GM10266 (cell line): ENCODE measurements at regions not wholly inside any gene's neighbourhood (a gene's known extent, or its start where the extent isn't known, plus 50 kb on each side); places are given as distances from the start of the nearest gene placed in this dataset.

Source experiments
- DNase-seq: peaks from one replicate; pipeline ENCODE4 v3.0.0; 2012; ENCODE audit errors: extremely low spot score
- TF ChIP-seq, protein P1 (sequence below): IDR thresholded peaks from 2 replicates; pipeline ENCODE4 v1.5.1; 2012; ENCODE audit warnings: mild to moderate bottlenecking, low read depth; ENCODE audit not compliant: control insufficient read depth, insufficient read depth; ENCODE audit errors: missing control alignments

DNA sequence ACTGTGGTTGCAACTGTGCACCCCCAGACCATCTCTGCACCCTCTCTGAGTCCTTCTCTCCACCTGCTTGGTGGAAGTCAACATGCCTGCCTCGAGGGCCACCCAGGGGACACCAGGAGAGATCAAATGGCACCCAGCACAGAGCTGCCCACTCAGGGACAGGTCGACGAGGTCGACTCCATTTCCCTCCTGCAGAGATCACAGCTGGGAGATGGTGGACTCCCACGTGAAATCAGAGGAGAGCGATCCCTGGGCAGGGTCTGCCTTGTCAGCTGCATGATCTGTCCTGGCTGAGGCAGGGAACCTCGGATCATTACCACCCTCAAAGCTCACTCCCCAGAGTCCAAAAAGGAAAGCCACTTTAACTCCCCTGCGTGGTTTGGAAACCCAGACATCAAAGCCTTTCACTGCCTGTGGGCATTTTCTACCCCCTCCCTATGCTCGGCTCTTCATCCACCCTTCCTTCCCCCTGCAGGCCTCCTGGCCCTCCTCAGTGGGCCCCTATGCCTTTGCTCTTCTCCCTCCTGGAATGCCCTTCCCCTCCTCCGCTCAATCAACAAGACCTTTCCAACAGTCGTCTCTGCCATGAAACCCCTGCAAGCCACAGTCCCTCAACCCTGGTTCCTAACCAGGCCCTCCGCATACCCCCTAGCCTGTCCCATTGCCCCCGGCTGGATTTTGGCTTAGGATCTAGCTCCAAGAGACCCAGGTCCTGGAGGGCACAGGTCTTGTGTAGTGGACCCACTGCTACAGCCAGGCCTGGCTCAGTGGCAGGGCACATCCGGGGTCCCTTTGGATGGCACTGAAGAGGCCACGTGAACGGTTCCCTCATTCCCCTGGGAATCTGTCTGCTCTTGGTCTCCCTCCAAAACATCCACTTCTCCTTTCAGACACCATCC, 103.8 kb upstream of the RPL38 start:
- DNase-seq: no peak

DNA sequence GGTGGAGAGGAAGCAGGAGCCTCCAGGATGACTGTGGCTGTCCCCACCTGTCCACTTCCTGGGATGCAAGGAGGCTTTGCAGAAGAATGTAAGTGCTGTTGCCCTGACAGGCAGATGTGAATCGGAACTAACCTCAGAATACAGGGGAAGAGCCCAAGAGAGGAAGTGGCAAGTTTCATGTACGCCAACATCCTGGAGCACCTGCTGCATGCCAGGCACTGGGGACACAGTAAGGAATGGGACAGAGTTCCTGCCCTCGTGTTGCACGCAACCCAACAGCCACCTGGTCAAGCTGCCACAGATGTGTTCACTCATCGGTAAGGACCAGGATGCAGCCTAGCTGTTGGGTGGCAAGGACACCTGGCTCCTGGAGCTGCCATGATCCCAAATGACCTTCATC, 98.6 kb upstream of the RPL38 start:
- TF ChIP-seq, protein P1, sequence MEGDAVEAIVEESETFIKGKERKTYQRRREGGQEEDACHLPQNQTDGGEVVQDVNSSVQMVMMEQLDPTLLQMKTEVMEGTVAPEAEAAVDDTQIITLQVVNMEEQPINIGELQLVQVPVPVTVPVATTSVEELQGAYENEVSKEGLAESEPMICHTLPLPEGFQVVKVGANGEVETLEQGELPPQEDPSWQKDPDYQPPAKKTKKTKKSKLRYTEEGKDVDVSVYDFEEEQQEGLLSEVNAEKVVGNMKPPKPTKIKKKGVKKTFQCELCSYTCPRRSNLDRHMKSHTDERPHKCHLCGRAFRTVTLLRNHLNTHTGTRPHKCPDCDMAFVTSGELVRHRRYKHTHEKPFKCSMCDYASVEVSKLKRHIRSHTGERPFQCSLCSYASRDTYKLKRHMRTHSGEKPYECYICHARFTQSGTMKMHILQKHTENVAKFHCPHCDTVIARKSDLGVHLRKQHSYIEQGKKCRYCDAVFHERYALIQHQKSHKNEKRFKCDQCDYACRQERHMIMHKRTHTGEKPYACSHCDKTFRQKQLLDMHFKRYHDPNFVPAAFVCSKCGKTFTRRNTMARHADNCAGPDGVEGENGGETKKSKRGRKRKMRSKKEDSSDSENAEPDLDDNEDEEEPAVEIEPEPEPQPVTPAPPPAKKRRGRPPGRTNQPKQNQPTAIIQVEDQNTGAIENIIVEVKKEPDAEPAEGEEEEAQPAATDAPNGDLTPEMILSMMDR: no peak
- no peak for DNase-seq

More for the DNA sequence above, 103.8 kb upstream of the RPL38 start:
- TF ChIP-seq, protein P1: no peak

DNA sequence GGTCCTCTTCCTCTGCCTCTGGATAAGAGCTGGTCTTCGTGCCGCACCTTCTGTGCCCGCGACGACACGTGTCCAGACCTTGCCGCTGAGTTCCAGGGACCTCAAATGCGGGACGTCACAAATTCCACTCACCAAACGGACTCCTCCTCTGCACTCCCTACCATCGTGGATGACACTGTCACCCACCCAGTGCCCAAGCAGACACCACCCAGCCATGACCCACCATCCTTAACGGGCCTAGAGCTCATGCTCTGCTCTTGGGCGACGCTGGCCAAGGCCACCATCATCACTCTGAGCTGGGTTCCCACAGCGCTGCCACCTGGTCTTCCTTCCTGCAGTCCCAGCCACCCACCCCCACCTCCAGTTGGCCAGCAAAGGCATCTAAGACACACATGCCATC, 96.4 kb upstream of the RPL38 start:
- DNase-seq: no peak
- TF ChIP-seq, protein P1: no peak

DNA sequence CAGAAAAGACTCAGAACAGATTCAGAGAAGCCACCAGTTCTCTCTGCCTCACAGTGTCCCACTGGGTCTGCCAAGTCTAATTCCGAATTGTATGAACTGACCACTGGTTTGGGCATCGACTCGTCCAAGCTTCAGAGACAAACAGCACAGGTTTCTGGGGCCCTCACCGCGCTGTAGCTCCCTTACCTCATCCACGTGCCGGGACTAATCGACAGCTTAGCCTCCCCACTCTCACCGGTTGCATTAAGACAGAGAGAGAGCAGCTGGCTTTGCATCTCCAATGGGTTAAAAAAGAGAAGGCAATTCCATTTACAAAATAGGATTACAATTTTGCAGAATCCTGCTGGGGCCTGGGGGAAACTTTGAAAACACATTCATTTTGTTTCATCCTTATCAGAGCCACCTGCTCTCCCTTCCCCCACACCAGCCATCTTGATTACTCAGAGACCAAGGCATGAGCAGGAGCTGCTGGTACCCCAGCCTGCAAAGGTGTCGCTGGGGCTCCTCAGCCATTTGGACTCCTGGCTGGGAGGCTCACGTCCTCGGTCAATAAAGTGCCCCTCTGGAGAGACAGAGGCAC, 95.3 kb upstream of the RPL38 start:
- DNase-seq: no peak
- TF ChIP-seq, protein P1: no peak

DNA sequence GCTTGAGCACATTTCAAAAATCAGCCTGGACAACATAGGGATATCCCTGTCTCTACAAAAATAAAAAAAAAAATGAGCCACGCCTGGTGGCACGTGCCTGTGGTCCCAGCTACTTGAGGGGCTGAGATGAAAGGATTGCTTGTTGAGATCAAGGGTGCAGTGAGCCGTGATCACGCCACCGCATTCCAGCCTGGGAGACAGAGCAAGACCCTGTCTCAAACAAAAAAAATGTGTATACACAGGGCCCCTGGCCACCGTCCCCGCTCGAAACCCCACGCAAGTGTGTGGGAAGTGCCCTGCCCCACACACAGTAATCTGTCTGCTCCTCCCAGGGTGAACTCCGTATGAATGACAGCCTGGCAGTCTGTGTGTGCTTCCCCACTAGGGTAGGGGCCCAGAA, 93.0 kb upstream of the RPL38 start:
- DNase-seq: no peak
- TF ChIP-seq, protein P1: no peak

DNA sequence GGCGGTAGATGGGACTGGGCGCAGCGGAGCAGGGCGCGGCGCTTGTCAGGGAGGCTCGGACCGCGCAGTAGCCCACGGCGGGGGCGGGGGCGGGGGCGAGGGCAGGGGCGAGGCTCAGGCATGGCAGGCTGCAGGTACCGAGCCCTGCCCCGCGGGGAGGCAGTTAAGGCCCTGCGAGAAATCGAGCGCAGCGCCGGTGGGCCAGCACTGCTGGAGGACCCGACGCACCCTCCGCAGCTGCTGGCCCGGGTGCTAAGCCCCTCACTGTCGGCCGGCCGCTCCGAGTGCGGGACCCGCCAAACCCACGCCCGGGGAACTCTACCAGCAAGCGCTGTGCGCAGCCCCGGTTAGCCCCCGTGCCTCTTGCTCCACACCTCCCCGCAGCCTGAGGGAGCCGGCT, 90.2 kb upstream of the RPL38 start:
- TF ChIP-seq, protein P1: no peak
- no peak for DNase-seq

DNA sequence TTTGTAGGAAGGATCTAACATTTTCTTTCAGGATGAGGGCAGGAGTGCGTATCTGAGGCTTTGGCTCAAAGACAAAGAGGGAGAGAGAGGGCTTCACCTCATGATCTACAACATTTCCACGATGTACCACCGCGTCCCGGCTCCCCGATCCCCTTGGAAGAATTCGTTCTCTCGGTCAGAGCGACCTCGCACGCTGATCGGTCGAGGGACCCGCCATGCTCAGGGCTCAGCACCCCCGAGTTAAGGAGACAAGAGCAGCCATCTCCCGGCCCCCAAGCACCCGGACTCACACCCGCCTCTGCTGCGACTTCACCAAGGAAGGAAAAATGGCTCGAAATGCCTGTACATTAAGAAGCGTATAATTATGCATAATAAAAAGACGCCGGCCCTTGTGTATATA, 89.5 kb upstream of the RPL38 start:
- no peak for DNase-seq
- TF ChIP-seq, protein P1: no peak
